PC-9 (cell line): ENCODE measurements at regions not wholly inside any gene's neighbourhood (a gene's known extent, or its start where the extent isn't known, plus 50 kb on each side); places are given as distances from the start of the nearest gene placed in this dataset.
"Not testable (repeated sequence)": the region's sequence is repeated elsewhere in the genome, so short reads cannot be mapped to it uniquely, and the experiment has no call there.

ENCODE experiments used
- BruUV-seq: library from RNA; stranded (reverse); fragments of 400-500 nt; replicated peaks from 2 replicates; lab custom pipeline; 2021; lab: Mats Ljungman, UMichigan
- CTCF ChIA-PET: fragments of 300-600 bp; sonication (Branson Sonifier 250); formaldehyde crosslinking; loops from one replicate; lab custom pipeline; 2022; ENCODE audit warnings: antibody characterized with exemption; lab: Charles Lee
- POLR2A ChIA-PET: fragments of 300-600 bp; sonication (Branson Sonifier 250); formaldehyde crosslinking; loops from one replicate; lab custom pipeline; 2022; ENCODE audit warnings: antibody characterized with exemption; ENCODE audit not compliant: unreplicated experiment; lab: Charles Lee
- DNase-seq, 2 experiments: peaks; one replicate each; pipeline versions ENCODE4 v3.0.0 to v3.0.0-alpha.2; 2015 to 2022; ENCODE audit warnings: mixed read lengths in 1 of 2
- H2AFZ ChIP-seq: fragments of 200-600 bp; sonication (generic); 2 replicates; pipeline ENCODE4 v1.8.1; 2017; ENCODE audit warnings: antibody characterized with exemption
- H3F3A ChIP-seq: fragments of 200-600 bp; sonication (generic); 2 replicates; pipeline ENCODE4 v1.8.1; 2017; ENCODE audit warnings: antibody characterized with exemption, mild to moderate bottlenecking, low read depth; ENCODE audit not compliant: insufficient read depth
- H3K27ac ChIP-seq: fragments of 200-600 bp; sonication (generic); 2 replicates; pipeline ENCODE4 v1.6.1; 2016; ENCODE audit warnings: mixed run types
- H3K27me3 ChIP-seq: fragments of 200-600 bp; sonication (generic); 2 replicates; pipeline ENCODE4 v1.6.1; 2016; ENCODE audit warnings: low read depth, mixed run types; ENCODE audit not compliant: insufficient read depth
- H3K36me3 ChIP-seq: fragments of 200-600 bp; sonication (generic); 2 replicates; pipeline ENCODE4 v1.6.1; 2016; ENCODE audit warnings: low read depth, mixed run types
- H3K4me1 ChIP-seq: fragments of 200-600 bp; sonication (generic); replicated peaks from 2 replicates; pipeline ENCODE4 v1.6.1; 2016; ENCODE audit warnings: mixed run types; ENCODE audit not compliant: insufficient read depth
- H3K4me2 ChIP-seq: fragments of 200-600 bp; sonication (generic); 2 replicates; pipeline ENCODE4 v1.6.1; 2017; ENCODE audit warnings: mixed run types
- H3K4me3 ChIP-seq: fragments of 200-600 bp; sonication (generic); 2 replicates; pipeline ENCODE4 v1.6.1; 2016; ENCODE audit warnings: mixed run types
- H3K79me2 ChIP-seq: fragments of 200-600 bp; sonication (generic); 2 replicates; pipeline ENCODE4 v1.6.1; 2017; ENCODE audit warnings: low read depth, mixed run types
- H3K9me2 ChIP-seq: fragments of 200-600 bp; sonication (generic); 2 replicates; pipeline ENCODE4 v1.8.1; 2017; ENCODE audit warnings: mild to moderate bottlenecking; ENCODE audit not compliant: insufficient read depth
- H3K9me3 ChIP-seq: fragments of 200-600 bp; sonication (generic); 2 replicates; pipeline ENCODE4 v1.8.1; 2016; ENCODE audit warnings: low read depth; ENCODE audit not compliant: insufficient read depth
- H4K20me1 ChIP-seq: fragments of 200-600 bp; sonication (generic); 2 replicates; pipeline ENCODE4 v1.8.1; 2017; ENCODE audit not compliant: insufficient read depth
- EZH2 ChIP-seq: fragments of 200-600 bp; sonication (generic); IDR thresholded peaks from 2 replicates; pipeline ENCODE4 v1.8.0; 2017; ENCODE audit warnings: antibody characterized with exemption, low read depth
- intact Hi-C: fragments of 100-400 bp; cut with micrococcal nuclease; formaldehyde crosslinking; loops from one replicate; pipeline ENCODE4 v1.10.0; 2022; ENCODE audit not compliant: unreplicated experiment
- TF ChIP-seq, protein P1 (sequence below): fragments of 200-600 bp; sonication (generic); conservative IDR thresholded peaks from 2 replicates; pipeline ENCODE4 v1.6.1; 2017; ENCODE audit warnings: mixed run types, antibody characterized with exemption, mild to moderate bottlenecking, moderate library complexity

DNA sequence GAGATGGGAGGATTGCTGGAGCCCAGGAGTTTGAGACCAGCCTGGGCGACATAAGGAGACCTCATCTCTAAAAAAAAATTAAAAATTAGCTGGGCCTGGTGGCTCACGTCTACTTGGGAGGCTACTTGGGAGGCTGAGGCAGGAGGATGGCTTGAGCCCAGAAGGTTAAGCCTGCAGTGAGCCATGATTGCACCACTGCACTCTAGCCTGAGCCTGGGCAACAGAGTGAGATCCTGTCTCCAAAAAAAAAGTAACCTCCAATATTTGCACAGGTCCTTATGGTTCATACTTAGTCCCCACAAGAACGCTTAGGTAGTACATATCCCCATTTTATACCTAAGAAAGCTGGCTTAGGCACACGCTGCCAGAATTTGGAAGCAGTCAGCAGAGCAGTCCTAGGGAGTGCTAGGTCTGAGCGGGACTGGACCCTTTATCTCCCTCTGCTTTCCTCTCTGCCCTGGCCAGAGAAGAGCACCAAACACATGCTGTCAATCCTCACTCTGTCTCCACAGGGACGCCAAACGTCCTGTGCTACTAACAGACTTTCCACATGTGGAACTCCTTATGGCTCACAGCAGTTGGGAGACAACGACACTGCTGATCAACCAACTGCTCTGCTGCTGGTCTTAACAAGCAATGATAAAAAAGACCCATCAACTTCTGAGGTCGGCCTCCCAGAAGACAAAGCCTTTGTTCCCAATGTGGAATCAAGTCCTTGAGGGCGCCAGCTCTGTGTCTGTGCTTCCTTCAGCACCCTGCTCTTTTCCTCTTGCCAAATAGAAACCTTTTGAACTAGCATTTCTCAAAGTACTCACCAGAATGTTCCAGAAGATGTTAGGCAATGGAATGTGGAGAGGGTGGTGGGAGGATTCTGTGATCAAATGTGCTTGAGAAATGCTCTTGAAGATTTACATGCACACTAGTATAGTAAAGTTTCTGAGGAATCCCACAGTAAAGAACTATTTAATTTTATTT is 226.3 kb upstream of the DTNBP1 start:
- Histone ChIP-seq H3K27ac (no peak overlapping the region), H3K4me3 (no peak overlapping the region), H3K9me3 (no peaks in the 10 kb centered on the region), H3K79me2 (no peaks in the 10 kb centered on the region), H3K9me2 (no peaks in the 10 kb centered on the region), H2AFZ (no peak overlapping the region), H3F3A (no peaks in the 10 kb centered on the region), H4K20me1 (no peaks in the 10 kb centered on the region), H3K27me3 (peaks cover 59% of the 10 kb centered on the region), H3K36me3 (no peaks in the 10 kb centered on the region), H3K4me1 (no peaks in the 10 kb centered on the region), H3K4me2 (no peak overlapping the region)
- DNase-seq, result no peak
- ChIA-PET CTCF (no interaction called here), POLR2A (no interaction called here)
- no peak for TF ChIP-seq EZH2
- TF ChIP-seq, protein P1, sequence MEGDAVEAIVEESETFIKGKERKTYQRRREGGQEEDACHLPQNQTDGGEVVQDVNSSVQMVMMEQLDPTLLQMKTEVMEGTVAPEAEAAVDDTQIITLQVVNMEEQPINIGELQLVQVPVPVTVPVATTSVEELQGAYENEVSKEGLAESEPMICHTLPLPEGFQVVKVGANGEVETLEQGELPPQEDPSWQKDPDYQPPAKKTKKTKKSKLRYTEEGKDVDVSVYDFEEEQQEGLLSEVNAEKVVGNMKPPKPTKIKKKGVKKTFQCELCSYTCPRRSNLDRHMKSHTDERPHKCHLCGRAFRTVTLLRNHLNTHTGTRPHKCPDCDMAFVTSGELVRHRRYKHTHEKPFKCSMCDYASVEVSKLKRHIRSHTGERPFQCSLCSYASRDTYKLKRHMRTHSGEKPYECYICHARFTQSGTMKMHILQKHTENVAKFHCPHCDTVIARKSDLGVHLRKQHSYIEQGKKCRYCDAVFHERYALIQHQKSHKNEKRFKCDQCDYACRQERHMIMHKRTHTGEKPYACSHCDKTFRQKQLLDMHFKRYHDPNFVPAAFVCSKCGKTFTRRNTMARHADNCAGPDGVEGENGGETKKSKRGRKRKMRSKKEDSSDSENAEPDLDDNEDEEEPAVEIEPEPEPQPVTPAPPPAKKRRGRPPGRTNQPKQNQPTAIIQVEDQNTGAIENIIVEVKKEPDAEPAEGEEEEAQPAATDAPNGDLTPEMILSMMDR, result no peak
- intact Hi-C loops, result no loop called here
- BruUV-seq, result no TSS peak

DNA sequence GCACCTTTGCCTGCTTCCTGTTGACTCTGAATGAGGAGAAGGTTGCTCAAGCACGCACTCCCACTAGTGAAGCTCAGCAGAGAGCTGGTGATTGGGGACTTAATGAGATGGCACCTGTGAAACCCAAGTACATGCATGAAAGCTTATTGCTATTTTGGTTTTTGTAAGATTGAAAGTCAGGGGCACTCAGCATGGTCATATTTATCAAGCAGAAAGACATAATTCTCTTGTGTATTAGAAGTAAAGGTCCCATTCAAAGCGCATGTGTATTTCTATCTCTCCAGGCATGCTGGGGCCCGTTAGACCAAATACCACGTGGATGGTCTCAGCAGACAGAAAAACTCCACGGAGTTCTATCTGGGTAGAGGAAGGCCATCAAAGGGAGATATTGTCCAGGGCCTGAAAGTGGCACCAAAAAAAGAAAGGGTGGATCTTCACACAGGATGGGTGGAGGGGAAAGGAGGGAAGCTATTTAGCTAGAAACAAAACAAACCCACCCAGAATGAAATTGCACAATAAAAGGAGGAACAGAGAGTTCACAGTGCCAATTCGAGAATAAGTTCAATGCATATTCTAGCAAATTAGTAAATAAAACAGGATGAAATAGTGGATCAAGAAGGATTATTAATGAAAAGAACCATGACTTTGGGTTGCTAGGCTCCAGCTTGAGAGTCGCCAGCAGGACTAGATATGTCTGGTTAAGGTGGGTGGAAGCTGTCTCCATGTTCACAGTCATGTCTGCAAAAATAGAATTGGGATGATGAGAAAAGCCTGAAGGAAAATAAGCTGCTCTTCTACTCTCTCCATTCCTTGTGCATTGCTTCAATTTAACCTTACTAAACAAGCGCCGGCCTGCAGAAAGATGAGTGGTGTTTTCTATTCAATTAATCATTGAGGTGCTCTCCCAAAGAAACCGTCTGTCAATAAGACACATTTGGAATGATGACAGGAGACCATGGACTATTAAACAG is 224.9 kb upstream of the DTNBP1 start:
- no peaks in the 10 kb centered on the region for H3K9me3 ChIP-seq
- CTCF ChIA-PET, result no interaction called here
- H3K4me3 ChIP-seq, result no peak overlapping the region
- no peaks in the 10 kb centered on the region for H3K79me2 ChIP-seq
- H3K36me3 ChIP-seq, result no peaks in the 10 kb centered on the region
- TF ChIP-seq, protein P1, result no peak
- no peak for TF ChIP-seq EZH2
- H3F3A ChIP-seq, result no peaks in the 10 kb centered on the region
- DNase-seq, result no peak
- POLR2A ChIA-PET, result no interaction called here
- H3K27ac ChIP-seq, result no peak overlapping the region
- H2AFZ ChIP-seq, result no peak overlapping the region
- no peak overlapping the region for H3K4me2 ChIP-seq
- intact Hi-C loops, result no loop called here
- no peaks in the 10 kb centered on the region for H4K20me1 ChIP-seq
- H3K9me2 ChIP-seq, result no peaks in the 10 kb centered on the region
- peaks cover 59% of the 10 kb centered on the region for H3K27me3 ChIP-seq
- H3K4me1 ChIP-seq, result no peaks in the 10 kb centered on the region
- BruUV-seq, result no TSS peak

DNA sequence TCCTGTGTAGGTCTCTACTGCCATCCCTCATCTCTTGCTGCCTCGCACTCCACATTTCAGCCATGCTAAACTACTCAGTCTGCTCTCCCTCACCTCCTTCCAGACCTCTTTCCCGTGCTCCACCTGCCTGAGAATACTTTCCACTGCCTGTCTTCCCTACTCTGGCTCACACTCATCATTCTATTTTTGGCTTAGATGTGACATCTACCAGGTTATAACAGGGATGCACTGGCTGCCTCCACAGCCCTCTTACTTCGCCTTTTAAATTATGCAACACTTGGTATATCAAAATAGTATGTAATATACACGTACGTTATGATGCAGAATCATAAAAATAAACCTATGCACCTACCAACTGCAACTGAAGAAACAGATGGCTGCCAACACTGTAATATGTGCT is 222.8 kb upstream of the DTNBP1 start:
- DNase-seq, result no peak
- H3K9me2 ChIP-seq, result no peaks in the 10 kb centered on the region
- no peaks in the 10 kb centered on the region for H3F3A ChIP-seq
- H3K27me3 ChIP-seq, result peaks cover 43% of the 10 kb centered on the region
- no peaks in the 10 kb centered on the region for H3K79me2 ChIP-seq
- H3K27ac ChIP-seq, result no peak overlapping the region
- BruUV-seq, result no TSS peak
- H2AFZ ChIP-seq, result no peak overlapping the region
- H3K4me2 ChIP-seq, result no peak overlapping the region
- CTCF ChIA-PET, result no interaction called here
- H3K9me3 ChIP-seq, result no peaks in the 10 kb centered on the region
- H3K4me1 ChIP-seq, result no peaks in the 10 kb centered on the region
- no peak overlapping the region for H3K4me3 ChIP-seq
- H4K20me1 ChIP-seq, result no peaks in the 10 kb centered on the region
- POLR2A ChIA-PET, result no interaction called here
- TF ChIP-seq, protein P1, result no peak
- no peak for TF ChIP-seq EZH2
- H3K36me3 ChIP-seq, result no peaks in the 10 kb centered on the region
- intact Hi-C loops, result no loop called here

DNA sequence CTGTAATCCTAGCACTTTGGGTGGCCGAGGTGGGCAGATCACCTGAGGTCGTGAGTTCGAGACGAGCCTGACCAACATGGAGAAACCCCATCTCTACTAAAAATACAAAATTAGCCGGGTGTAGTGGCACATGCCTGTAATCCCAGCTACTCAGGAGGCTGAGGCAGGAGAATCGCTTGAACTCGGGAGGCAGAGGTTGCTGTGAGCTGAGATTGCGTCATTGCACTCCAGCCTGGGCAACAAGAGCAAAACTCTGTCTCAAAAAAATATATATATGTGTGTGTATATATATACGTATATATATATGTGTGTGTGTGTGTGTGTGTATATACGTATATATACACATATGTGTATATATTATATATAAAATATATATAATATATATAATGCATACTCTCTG is 220.8 kb upstream of the DTNBP1 start:
- H3K4me3 ChIP-seq, H3K36me3 ChIP-seq, POLR2A ChIA-PET, H3K79me2 ChIP-seq, DNase-seq, H3K9me2 ChIP-seq, H4K20me1 ChIP-seq, H3K9me3 ChIP-seq, CTCF ChIA-PET, H3K27ac ChIP-seq, H3K4me2 ChIP-seq, H2AFZ ChIP-seq, BruUV-seq, H3K4me1 ChIP-seq, intact Hi-C loops, H3F3A ChIP-seq: not testable (repeated sequence)
- H3K27me3 ChIP-seq, result peaks cover 45% of the 10 kb centered on the region
